ENCODE measurements at regions not wholly inside any gene's neighbourhood (a gene's known extent, or its start where the extent isn't known, plus 50 kb on each side); places are given as distances from the start of the nearest gene placed in this dataset.

DNA sequence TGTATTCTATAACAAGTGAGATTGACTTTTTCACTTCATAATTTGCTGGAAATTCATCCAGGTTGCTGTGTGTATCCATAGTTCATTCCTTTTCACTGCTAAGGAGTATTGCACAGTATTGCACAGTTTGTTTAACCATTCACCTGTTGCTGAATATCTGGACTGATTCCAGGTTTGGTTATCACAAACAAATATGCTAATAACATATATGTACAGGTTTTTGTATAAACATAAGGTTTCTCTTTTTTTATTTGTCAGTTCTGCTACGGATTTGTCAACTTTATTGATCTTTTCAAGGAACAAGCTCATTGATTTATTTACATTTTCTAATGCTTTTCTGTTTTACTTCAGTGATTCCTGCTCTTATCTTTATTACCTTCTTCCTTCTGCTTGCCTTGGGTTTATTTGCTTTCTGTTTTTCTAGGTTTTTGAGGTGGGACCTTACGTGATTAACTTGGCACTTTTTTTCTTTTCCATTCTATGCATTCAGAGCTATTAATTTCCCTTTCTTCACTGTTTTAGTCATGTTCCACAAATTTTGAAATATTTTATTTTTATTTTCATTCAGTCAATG, 117.0 kb upstream of the OGFRL1 start:
- Histone ChIP-seq H3K27ac (no peak overlapping the region), H3K27me3 (ENCODE audit: insufficient read depth, low read depth) (no peaks in the 10 kb centered on the region), H2AFZ (ENCODE audit: low read depth) (no peak overlapping the region), H3K36me3 (ENCODE audit: insufficient read depth) (no peaks in the 10 kb centered on the region), H3K4me1 (ENCODE audit: low read depth, poor library complexity, severe bottlenecking) (no peaks in the 10 kb centered on the region), H3K4me3 (IDR thresholded peaks at IDR 0.05; ENCODE audit: insufficient read depth, low read depth, low read length) (no peak overlapping the region), H3K9ac (no peak overlapping the region), H3K4me2 (no peak overlapping the region), H4K20me1 (ENCODE audit: insufficient read depth) (no peaks in the 10 kb centered on the region), H3K79me2 (ENCODE audit: insufficient read depth, low read depth) (no peaks in the 10 kb centered on the region)
- no peak for TF ChIP-seq CTCF (conservative IDR thresholded peaks at IDR 0.05; ENCODE audit: low read depth, low read length)

- Histone ChIP-seq H3K36me3 (ENCODE audit: insufficient read depth) (no peaks in the 10 kb centered on the region), H3K79me2 (ENCODE audit: insufficient read depth, low read depth) (no peaks in the 10 kb centered on the region), H3K9ac (no peak overlapping the region), H3K4me1 (ENCODE audit: low read depth, poor library complexity, severe bottlenecking) (no peaks in the 10 kb centered on the region), H3K4me2 (no peak overlapping the region), H3K4me3 (IDR thresholded peaks at IDR 0.05; ENCODE audit: insufficient read depth, low read depth, low read length) (no peak overlapping the region), H4K20me1 (ENCODE audit: insufficient read depth) (no peaks in the 10 kb centered on the region), H2AFZ (ENCODE audit: low read depth) (no peak overlapping the region), H3K27ac (no peak overlapping the region), H3K27me3 (ENCODE audit: insufficient read depth, low read depth) (no peaks in the 10 kb centered on the region)
- no peak for TF ChIP-seq CTCF (conservative IDR thresholded peaks at IDR 0.05; ENCODE audit: low read depth, low read length)
Observed at GRCh38 chr6:71179249-71179885, 109.2 kb upstream of the OGFRL1 start.

DNA sequence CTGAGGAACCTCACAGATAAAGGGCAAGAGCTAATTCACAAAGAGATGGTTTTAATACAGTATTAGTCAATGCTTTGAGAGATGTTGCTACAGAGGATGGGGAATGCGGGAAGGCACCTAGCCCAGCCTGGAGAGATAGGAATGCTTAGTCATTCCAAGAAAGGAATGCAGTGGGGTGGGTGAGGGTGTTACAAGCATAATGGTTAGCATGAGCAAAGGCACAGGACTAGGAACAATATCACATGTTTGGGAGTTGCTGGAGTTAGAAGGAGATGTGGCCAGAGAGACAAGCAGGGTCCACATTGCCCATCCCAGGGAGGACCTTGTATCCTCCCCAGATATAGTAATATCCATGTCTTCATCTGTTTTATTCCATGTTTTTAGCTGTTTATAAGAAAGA, 107.0 kb upstream of the OGFRL1 start:
- no peak overlapping the region for H2AFZ ChIP-seq (ENCODE audit: low read depth)
- H3K9ac ChIP-seq = no peak overlapping the region
- H3K27me3 ChIP-seq (ENCODE audit: insufficient read depth, low read depth) = no peaks in the 10 kb centered on the region
- no peaks in the 10 kb centered on the region for H3K36me3 ChIP-seq (ENCODE audit: insufficient read depth)
- H3K4me1 ChIP-seq (ENCODE audit: low read depth, poor library complexity, severe bottlenecking) = no peaks in the 10 kb centered on the region
- no peak overlapping the region for H3K4me2 ChIP-seq
- H4K20me1 ChIP-seq (ENCODE audit: insufficient read depth) = no peaks in the 10 kb centered on the region
- no peak overlapping the region for H3K4me3 ChIP-seq (IDR thresholded peaks at IDR 0.05; ENCODE audit: insufficient read depth, low read depth, low read length)
- TF ChIP-seq CTCF (conservative IDR thresholded peaks at IDR 0.05; ENCODE audit: low read depth, low read length) = no peak
- no peak overlapping the region for H3K27ac ChIP-seq
- no peaks in the 10 kb centered on the region for H3K79me2 ChIP-seq (ENCODE audit: insufficient read depth, low read depth)

- Histone ChIP-seq H3K79me2 (ENCODE audit: insufficient read depth, low read depth) (no peaks in the 10 kb centered on the region), H2AFZ (ENCODE audit: low read depth) (no peak overlapping the region), H3K4me1 (ENCODE audit: low read depth, poor library complexity, severe bottlenecking) (no peaks in the 10 kb centered on the region)
Observed at GRCh38 chr6:71187141-71187540, 101.5 kb upstream of the OGFRL1 start.

More at GRCh38 chr6:71187141-71187540, 101.5 kb upstream of the OGFRL1 start:
- no peaks in the 10 kb centered on the region for H3K36me3 ChIP-seq (ENCODE audit: insufficient read depth)
- no peaks in the 10 kb centered on the region for H3K27me3 ChIP-seq (ENCODE audit: insufficient read depth, low read depth)
- no peak overlapping the region for H3K4me2 ChIP-seq
- TF ChIP-seq CTCF (conservative IDR thresholded peaks at IDR 0.05; ENCODE audit: low read depth, low read length) = no peak
- no peak overlapping the region for H3K9ac ChIP-seq
- no peak overlapping the region for H3K4me3 ChIP-seq (IDR thresholded peaks at IDR 0.05; ENCODE audit: insufficient read depth, low read depth, low read length)
- no peaks in the 10 kb centered on the region for H4K20me1 ChIP-seq (ENCODE audit: insufficient read depth)
- H3K27ac ChIP-seq = no peak overlapping the region
